ENCODE measurements at regions not wholly inside any gene's neighbourhood (a gene's known extent, or its start where the extent isn't known, plus 50 kb on each side); places are given as distances from the start of the nearest gene placed in this dataset.
"Not testable (repeated sequence)": the region's sequence is repeated elsewhere in the genome, so short reads cannot be mapped to it uniquely, and the experiment has no call there.

DNA sequence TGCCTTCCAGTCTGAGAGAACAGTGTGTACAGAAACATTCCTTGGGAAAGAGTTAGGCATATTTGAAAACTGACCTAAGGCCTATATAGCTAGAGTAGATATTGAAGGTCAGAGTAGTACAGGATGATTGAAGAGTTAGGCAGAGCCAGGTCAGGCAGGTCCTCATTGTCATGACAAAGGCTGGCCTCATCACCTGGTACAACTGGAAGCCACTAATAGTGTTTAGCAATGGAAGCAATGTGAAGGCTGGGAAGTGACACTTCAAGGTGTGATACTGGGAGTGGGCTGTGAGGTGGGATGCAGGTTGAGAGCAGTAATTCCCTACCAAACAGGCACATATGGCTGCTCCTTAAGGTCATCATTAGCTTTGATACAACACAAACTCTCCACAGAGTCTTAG, 123.6 kb upstream of the CCNH start:
- no peak for DNase-seq (ENCODE audit: low read depth in 2 of 2)

DNA sequence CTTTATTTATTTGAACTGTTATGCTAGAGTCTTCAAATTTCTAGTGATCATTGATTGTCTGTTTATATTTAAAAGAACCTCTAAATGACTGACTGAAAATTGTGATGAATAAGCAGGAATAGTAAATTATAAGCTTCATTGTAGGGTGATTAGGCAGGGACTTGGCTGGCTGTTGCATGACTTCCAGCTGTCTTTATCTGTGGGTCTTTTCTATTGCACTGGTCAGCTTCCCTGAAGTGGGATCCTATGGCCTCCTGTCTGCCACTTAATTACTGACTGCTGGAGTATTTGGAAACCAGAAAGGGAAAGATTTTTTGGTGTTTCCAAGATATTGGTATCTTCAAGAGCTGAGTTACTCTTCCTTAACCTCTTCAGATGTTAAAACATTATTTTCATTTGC, 123.0 kb upstream of the CCNH start:
- no peak for DNase-seq (ENCODE audit: low read depth in 2 of 2)

DNA sequence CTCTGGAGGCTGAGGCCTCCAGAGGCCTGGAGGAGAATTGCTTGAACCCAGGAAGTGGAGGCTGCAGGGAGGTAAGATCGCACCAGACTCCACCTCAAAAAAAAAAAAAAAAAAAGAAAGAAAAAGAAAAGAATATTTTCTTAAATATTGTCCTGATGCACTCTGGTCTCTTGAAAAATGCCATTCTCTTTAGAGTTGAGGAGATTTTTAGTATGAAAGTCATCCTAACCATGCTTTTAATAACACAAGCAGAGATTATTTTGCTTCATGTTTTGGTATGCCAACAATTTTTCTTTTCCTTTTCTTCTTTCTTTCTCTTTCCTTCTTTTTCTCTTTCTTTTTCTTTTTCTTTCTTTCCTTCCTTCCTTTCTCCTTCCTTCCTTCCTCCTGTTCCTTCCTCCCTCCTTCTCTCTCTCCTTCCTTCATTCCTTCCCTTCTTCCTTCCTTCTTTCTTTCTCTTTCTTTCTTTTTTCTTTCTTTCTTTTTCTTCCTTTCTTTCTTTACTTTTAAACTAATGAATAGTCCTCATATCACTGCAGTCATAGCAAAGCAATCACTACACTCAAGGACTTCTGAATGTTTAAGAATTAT, 116.9 kb upstream of the CCNH start:
- DNase-seq (ENCODE audit: low read depth in 2 of 2) = no peak

DNA sequence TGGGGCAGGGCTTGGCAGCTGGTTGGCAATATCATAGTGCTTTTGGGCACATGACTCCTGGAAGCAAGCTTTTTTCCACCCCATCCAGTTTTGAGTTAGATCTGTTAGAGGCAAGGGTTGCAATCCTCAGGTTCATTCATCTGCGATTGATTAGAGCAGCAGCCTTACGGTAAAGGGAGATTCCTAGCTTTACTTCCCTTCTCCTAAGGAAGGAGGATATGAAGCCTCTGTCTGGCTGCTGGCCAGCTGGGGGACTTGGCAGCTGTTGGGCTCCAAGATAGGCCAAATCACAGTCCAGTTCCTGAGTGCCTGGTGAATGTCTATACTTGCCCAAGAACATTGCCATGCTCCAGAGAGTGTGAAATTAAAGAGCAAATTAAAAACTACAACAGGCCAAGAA, 113.4 kb upstream of the CCNH start:
- no peak for DNase-seq (ENCODE audit: low read depth in 2 of 2)

DNA sequence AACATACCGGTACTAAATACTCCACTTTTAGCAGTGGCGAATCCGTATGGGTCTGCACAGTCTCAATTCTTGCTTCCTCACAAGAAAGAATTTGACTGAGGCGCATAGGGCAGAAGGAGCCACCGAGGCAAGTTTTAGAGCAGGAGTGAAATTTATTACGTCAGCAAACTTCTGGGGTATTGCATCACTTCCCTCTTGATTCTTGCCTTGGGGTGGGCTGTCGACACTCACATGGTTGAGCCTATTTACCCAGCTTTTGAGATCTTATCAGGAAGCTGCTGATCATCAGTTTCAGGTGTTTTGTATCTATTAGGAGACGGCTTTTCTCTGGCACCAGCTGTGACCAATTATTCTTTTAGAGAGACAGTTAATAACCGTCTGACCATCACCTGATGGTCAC, 111.5 kb upstream of the CCNH start:
- no peak for DNase-seq (ENCODE audit: low read depth in 2 of 2)

DNA sequence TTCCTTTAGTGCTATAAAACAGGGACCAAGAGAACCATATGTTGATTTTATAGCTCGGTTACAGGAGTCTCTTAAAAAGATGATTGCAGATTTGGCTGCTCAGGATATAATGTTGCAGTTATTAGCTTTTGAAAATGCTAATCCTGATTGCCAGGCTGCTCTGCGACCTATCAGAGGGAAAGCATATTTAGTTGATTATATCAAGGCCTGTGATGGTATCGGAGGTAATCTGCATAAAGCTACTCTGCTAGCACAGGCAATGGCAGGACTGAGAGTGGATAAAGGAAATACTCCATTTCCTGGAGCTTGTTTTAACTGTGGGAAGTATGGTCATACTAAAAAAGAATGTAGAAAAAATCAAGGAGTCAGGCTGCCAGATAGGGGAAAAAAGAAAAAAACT, 99.0 kb upstream of the CCNH start:
- DNase-seq (ENCODE audit: low read depth in 2 of 2) = not testable (repeated sequence)

DNA sequence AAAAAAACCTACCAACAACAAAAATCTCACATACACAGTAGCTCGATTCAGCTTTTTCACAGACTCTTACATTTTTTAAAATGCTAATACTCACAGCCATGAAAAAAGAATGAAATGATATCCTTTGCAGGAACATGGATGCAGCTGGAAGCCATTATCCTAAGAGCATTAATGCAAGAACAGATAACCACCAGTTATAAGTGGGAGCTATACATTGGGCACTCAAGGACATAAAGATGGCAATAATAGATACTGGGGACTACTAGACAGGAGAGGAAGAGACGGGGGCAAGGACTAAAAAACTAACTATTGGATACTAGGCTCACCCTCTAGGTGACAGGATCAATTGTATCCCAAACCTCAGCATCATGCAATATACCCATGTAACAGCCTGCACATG, 90.3 kb upstream of the CCNH start:
- DNase-seq (ENCODE audit: low read depth in 2 of 2) = no peak

DNA sequence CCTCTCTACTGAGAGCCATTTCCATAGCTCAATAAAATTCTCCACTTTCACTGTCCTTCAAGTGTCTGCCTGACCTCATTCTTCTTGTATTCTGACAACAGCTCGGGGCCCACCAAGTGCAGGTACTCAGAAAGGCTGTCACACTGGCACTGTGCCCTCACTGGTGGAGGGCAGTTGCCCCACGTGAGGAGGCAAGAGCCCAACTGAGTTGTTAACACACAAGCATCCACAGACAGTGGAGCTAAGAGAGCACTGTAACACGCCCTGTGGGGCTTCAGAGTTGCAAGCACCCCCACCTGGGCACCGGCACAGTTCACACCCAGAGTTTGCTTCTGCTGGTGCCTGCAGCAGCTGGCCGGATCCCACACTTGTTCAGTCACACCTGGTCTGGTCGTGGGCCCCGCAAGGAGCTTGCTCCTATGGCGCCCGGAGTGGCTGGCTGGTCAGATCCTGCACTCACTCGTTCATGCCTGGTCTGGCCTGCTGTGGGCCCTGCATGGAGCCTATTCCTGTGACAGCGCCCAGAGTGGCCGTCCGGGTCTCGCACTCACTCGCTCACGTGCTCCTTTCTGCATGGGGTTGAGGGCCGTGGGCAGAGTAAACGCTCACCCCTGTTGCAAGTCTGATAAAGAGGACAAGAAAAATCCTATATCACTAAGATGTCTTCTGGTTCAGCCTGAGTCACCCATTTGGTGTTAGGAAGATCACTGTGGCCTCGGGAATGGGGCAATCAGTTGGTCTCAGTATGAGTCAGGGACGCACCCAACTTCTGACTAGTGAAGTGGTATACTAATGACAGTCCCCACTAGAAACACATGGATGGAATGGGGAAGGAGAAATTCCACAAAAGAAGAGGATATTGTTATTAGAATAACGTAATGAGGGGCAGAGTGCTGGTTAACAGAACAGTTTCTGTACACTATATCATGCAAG, 87.0 kb upstream of the CCNH start:
- DNase-seq (ENCODE audit: low read depth in 2 of 2) = no peak

Data from stimulated activated CD4-positive, alpha-beta T cell treated with anti-CD3 and anti-CD28 coated beads, Interleukin-15, amount 100 ng/mL, for 48 hours (primary cell).